Transverse colon (tissue), 4 donors: ENCODE measurements at regions not wholly inside any gene's neighbourhood (a gene's known extent, or its start where the extent isn't known, plus 50 kb on each side); places are given as distances from the start of the nearest gene placed in this dataset.

Experiments used
- DNase-seq: peaks from one replicate; pipeline ENCODE4 v3.0.0-alpha.2; 2019
- H3K27ac ChIP-seq, 4 donors: fragments of 200-600 bp; sonication (generic); 2 replicates each; pipeline ENCODE4 v1.5.1; 2016 to 2018; ENCODE audit warnings: inconsistent platforms in 4 of 4
- H3K27me3 ChIP-seq: fragments of 200-600 bp; sonication (generic); 2 replicates; pipeline ENCODE4 v1.5.1; 2017; ENCODE audit warnings: inconsistent platforms
- H3K36me3 ChIP-seq, 4 donors: fragments of 200-600 bp; sonication (generic); 2 replicates each; pipeline ENCODE4 v1.5.1; 2017 to 2019; ENCODE audit warnings: inconsistent platforms in 4 of 4
- H3K4me1 ChIP-seq, 4 donors: fragments of 200-600 bp; sonication (generic); 2 replicates each; pipeline ENCODE4 v1.5.1; 2017 to 2020; ENCODE audit warnings: inconsistent platforms in 4 of 4
- H3K4me3 ChIP-seq, 4 donors: fragments of 200-600 bp; sonication (generic); 1 replicate in 1 of 4; 2 replicates in 3 of 4; pipeline versions ENCODE4 v1.5.1 to v1.6.1; 2017 to 2019; ENCODE audit warnings: inconsistent platforms in 4 of 4
- H3K9me3 ChIP-seq, 2 donors: fragments of 200-600 bp; sonication (generic); 2 replicates each; pipeline ENCODE4 v1.5.1; 2017 to 2019; ENCODE audit warnings: inconsistent platforms in 2 of 2
- EP300 ChIP-seq: sonication (generic); formaldehyde crosslinking; IDR thresholded peaks from one replicate; pipeline ENCODE4 v1.6.1; 2017; ENCODE audit warnings: antibody characterized with exemption, low read depth
- POLR2A ChIP-seq: fragments of 450-650 bp; IDR thresholded peaks from one replicate; pipeline ENCODE4 v1.6.1; 2016; ENCODE audit warnings: antibody characterized with exemption, mild to moderate bottlenecking, moderate library complexity
- POLR2AphosphoS5 ChIP-seq, 3 donors: sonication (generic); formaldehyde crosslinking; IDR thresholded peaks; one replicate each; pipeline ENCODE4 v1.6.1; 2016; ENCODE audit warnings: antibody characterized with exemption in 3 of 3
- WGBS, 2 donors: methylation state at CpG; one replicate each; pipeline ENCODE4 v1.1.5; 2018; ENCODE audit warnings: low coverage in 1 of 2; 5-methylcytosine and 5-hydroxymethylcytosine counted together
- in situ Hi-C, 4 donors: fragments of 200-750 bp; cut with MboI; loops; one replicate each; pipeline versions ENCODE4 v1.15.0 to v1.15.1; 2017; ENCODE audit warnings: low sequenced_read_pairs in 3 of 4, low pct_ligation_motif_present in 1 of 4, low pct_unique_long_range_greater_than_20kb in 1 of 4
- intact Hi-C: fragments of 100-400 bp; cut with DNase I; formaldehyde crosslinking; loops from one replicate; pipeline ENCODE4 v1.15.1; 2023; ENCODE audit warnings: low total_unique reads
- TF ChIP-seq, protein P1 (sequence below), 5 experiments: fragments of 200-600 bp in 3 of 5; fragments of 450-650 bp in 2 of 5; sonication (generic) in 3 of 5; IDR thresholded peaks; 1 replicate in 2 of 5; 2 replicates in 3 of 5; pipeline ENCODE4 v1.5.1; 2016 to 2017; ENCODE audit warnings: antibody characterized with exemption in 5 of 5, inconsistent platforms in 3 of 5, mild to moderate bottlenecking in 2 of 5, moderate library complexity in 1 of 5

DNA sequence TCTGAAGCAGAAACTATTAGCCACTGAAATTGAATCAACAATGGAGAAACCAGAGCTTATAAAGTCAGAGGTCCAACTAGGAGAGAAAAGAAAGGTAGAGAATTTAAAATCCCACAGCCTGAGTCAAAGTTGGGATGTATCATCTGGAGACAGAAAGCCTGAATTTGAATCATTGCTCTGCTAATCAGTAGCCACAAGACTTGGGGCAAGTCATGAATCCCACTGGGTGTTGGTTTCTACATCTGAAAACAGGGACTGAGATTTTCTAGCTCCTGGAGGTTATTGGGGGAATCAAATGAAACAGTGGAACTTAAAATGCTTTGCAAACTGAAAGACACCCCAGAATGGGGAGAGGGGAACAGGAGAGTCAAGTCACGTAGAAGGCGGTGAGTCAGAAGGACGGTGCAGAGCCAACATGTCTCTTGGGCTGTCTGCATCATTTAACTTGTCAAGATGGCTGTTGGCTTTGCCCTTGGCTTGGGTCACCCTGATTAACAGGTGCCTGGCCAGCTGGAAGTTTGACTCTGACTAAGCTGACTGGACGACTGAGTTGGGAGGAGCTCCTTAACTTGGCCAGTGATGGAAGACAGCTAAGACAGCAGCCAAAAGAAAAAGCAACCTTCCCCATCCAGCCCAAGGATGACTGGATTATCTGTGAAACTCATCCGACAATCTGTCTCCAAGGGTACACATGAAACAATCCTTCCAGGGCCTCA lies 60.6 kb upstream of the ADRA1B start:
- Histone ChIP-seq H3K4me3 (no peak overlapping the region), H3K27me3 (no peaks in the 10 kb centered on the region), H3K9me3 (no peaks in the 10 kb centered on the region), H3K4me1 (no peaks in the 10 kb centered on the region), H3K36me3 (no peaks in the 10 kb centered on the region), H3K27ac (no peak overlapping the region)
- TF ChIP-seq EP300 = no peak
- TF ChIP-seq POLR2AphosphoS5 (IDR thresholded peaks at IDR 0.05) = no peak
- TF ChIP-seq POLR2A = no peak
- TF ChIP-seq, protein P1, sequence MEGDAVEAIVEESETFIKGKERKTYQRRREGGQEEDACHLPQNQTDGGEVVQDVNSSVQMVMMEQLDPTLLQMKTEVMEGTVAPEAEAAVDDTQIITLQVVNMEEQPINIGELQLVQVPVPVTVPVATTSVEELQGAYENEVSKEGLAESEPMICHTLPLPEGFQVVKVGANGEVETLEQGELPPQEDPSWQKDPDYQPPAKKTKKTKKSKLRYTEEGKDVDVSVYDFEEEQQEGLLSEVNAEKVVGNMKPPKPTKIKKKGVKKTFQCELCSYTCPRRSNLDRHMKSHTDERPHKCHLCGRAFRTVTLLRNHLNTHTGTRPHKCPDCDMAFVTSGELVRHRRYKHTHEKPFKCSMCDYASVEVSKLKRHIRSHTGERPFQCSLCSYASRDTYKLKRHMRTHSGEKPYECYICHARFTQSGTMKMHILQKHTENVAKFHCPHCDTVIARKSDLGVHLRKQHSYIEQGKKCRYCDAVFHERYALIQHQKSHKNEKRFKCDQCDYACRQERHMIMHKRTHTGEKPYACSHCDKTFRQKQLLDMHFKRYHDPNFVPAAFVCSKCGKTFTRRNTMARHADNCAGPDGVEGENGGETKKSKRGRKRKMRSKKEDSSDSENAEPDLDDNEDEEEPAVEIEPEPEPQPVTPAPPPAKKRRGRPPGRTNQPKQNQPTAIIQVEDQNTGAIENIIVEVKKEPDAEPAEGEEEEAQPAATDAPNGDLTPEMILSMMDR (IDR thresholded peaks at IDR 0.05) = no peak
- intact Hi-C loops = no loop called here
- in situ Hi-C loops = no loop called here
- no peak for DNase-seq
- 73 to 90% methylated on average over 3 to 5 of the region's 5 CpGs for WGBS, 2 donors

DNA sequence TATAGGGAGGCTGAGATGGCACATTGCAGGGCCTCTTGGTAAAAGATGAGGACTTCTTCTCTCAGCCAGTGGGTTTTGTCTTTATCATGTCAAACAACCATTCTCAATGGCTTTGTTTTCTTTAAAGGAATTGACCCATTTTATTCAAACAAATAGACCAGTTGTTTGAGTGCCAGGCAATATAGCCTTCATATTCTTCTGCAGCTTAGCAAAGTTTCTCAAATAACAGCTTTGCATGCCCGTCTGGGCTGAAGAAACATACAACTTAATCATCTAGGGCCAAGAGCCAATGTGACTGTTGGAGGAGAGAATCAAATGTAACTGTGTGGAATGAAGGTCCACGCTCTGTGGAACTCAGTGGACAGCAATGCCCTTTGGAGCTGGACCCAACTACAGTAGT lies 57.4 kb upstream of the ADRA1B start:
- no peak for TF ChIP-seq POLR2AphosphoS5 (IDR thresholded peaks at IDR 0.05)
- TF ChIP-seq, protein P1 (IDR thresholded peaks at IDR 0.05) = no peak
- TF ChIP-seq EP300 = no peak
- no peak for TF ChIP-seq POLR2A
- intact Hi-C loops = no loop called here

DNA sequence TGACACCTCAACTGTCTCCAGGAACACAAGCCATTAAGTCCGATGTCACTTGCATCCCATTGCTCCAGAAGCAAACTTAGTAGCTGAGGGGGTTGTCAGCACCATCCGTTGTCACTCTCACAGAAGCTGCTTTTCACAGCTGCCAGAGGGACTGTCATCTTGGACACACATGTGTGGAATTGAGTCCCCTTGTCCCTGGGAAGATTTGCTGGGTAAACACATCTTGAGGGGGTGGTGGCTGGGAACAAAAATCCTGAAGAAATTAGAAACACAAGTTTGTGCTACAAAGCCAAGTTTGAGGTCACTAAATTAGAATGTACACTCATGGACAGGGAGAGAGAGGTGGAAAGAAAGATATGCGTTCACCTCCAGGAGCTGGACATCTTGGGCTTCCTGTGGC lies 55.2 kb upstream of the ADRA1B start:
- 56 to 62% methylated on average over 3 of the region's 3 CpGs for WGBS, 2 donors
- DNase-seq = no peak
- in situ Hi-C loops (no loop called here), intact Hi-C loops (no loop called here)
- Histone ChIP-seq H3K4me1 (peaks cover 0 to 3% (median 0%) of the 10 kb centered on the region in 4 donors), H3K27ac (no peak overlapping the region), H3K4me3 (no peak overlapping the region), H3K9me3 (no peaks in the 10 kb centered on the region), H3K27me3 (no peaks in the 10 kb centered on the region), H3K36me3 (no peaks in the 10 kb centered on the region)
- no peak for TF ChIP-seq POLR2A
- TF ChIP-seq EP300 = no peak
- TF ChIP-seq, protein P1 (IDR thresholded peaks at IDR 0.05) = no peak
- no peak for TF ChIP-seq POLR2AphosphoS5 (IDR thresholded peaks at IDR 0.05)

More for the DNA sequence above, 57.4 kb upstream of the ADRA1B start:
- H3K4me3 ChIP-seq = no peak overlapping the region
- no peaks in the 10 kb centered on the region for H3K4me1 ChIP-seq
- 74 to 80% methylated on average over 2 of the region's 2 CpGs for WGBS, 2 donors
- DNase-seq = no peak
- H3K9me3 ChIP-seq = no peaks in the 10 kb centered on the region
- H3K36me3 ChIP-seq = no peaks in the 10 kb centered on the region
- H3K27me3 ChIP-seq = no peaks in the 10 kb centered on the region
- H3K27ac ChIP-seq = no peak overlapping the region
- in situ Hi-C loops = no loop called here

DNA sequence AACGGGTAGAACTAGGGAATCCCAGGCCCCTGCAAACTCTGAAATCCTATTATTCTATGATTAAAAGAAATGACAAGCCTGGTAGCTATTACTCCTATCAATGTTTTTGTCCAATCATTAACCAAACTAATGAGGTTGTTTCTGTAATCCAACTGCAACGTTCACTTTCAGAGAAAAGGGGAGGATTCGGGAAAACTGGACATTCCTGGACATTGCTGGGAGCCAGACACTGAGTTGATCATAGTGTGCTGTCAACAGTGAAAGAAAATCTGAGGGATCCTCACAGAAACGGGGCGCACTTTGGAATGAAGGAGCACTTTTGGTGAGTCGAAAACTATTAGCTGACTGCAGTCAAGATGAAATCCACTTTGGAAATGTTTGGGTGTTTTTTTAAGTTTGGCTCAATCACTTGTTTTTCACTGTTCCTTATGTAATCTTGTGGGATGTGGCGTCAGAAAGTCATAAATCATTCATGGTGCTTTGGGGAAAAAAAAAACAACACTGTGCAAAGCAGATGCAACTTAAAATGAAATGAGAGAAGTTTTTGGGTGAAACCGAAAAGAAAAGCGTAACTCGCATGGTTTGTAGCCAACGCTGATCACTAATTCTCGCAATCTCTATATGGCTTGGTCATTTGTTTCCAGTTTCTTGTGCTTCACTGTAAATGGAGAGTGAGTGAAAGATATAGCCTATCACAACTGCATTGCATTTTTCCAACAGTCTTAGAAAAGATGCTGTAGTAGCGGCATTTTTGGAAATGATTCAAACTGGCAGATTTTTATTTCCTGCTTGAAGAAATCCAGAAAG lies 51.2 kb upstream of the ADRA1B start:
- Histone ChIP-seq H3K36me3 (no peaks in the 10 kb centered on the region), H3K4me1 (peaks cover 0 to 3% (median 0%) of the 10 kb centered on the region in 4 donors), H3K27me3 (no peaks in the 10 kb centered on the region), H3K27ac (no peak overlapping the region), H3K9me3 (no peaks in the 10 kb centered on the region), H3K4me3 (no peak overlapping the region)
- WGBS, 2 donors = 52 to 53% methylated on average over 11 to 13 of the region's 13 CpGs
- TF ChIP-seq EP300 = no peak
- TF ChIP-seq POLR2A = no peak
- peak in 2 of 3 donors; percentile 13 to 54 for TF ChIP-seq POLR2AphosphoS5 (IDR thresholded peaks at IDR 0.05)
- TF ChIP-seq, protein P1 (IDR thresholded peaks at IDR 0.05) = no peak
- intact Hi-C loops = no loop called here
- no peak for DNase-seq
- in situ Hi-C loops = no loop called here
